OCI-LY3 (cell line): ENCODE measurements at regions not wholly inside any gene's neighbourhood (a gene's known extent, or its start where the extent isn't known, plus 50 kb on each side); places are given as distances from the start of the nearest gene placed in this dataset.

Source experiments
- H2AFZ ChIP-seq: fragments of 200-600, 300-600 bp; shearing (Covaris generic); 2 replicates; pipeline ENCODE4 v1.6.0; 2014; ENCODE audit warnings: antibody characterized with exemption, low read depth, low read length
- H3K27ac ChIP-seq: fragments of 200-600, 300-600 bp; sonication (generic); 2 replicates; pipeline ENCODE4 v1.5.1; 2014; ENCODE audit warnings: mild to moderate bottlenecking, low read length, moderate library complexity, mixed read lengths
- H3K27me3 ChIP-seq: fragments of 200-600, 300-600 bp; sonication (generic); 2 replicates; pipeline ENCODE4 v1.6.1; 2014; ENCODE audit warnings: low read depth, low read length, mixed read lengths
- H3K36me3 ChIP-seq: fragments of 200-600, 300-600 bp; sonication (generic); replicated peaks from 2 replicates; pipeline ENCODE3; 2014; ENCODE audit warnings: low read depth, low read length, mixed read lengths
- H3K4me1 ChIP-seq: fragments of 300-600, 200-600 bp; sonication (generic); 2 replicates; pipeline ENCODE4 v1.6.1; 2014; ENCODE audit warnings: low read length, mixed read lengths
- H3K4me2 ChIP-seq: fragments of 200-600, 300-600 bp; sonication (generic); 2 replicates; pipeline ENCODE4 v1.6.1; 2014; ENCODE audit warnings: low read length, mixed read lengths
- H3K4me3 ChIP-seq: fragments of 300-600, 200-600 bp; sonication (generic); 2 replicates; pipeline ENCODE4 v1.5.1; 2014; ENCODE audit warnings: antibody characterized with exemption, mild to moderate bottlenecking, low read length, moderate library complexity
- H3K79me2 ChIP-seq: fragments of 300-600, 200-600 bp; shearing (Covaris generic); 2 replicates; pipeline ENCODE4 v1.6.1; 2014; ENCODE audit warnings: mild to moderate bottlenecking, low read length, mixed read lengths
- H3K9ac ChIP-seq: fragments of 300-600, 200-600 bp; shearing (Covaris generic); 2 replicates; pipeline ENCODE4 v1.6.0; 2014; ENCODE audit warnings: mild to moderate bottlenecking, low read length, moderate library complexity
- H3K9me3 ChIP-seq: fragments of 200-600, 300-600 bp; shearing (Covaris generic); 2 replicates; pipeline ENCODE4 v1.6.1; 2014; ENCODE audit warnings: low read length, mixed read lengths; ENCODE audit not compliant: insufficient read depth
- H4K20me1 ChIP-seq: fragments of 200-600, 300-600 bp; sonication (generic); 2 replicates; pipeline ENCODE4 v1.6.1; 2016; ENCODE audit warnings: low read length, mixed read lengths; ENCODE audit not compliant: insufficient read depth
- CTCF ChIP-seq: fragments of 200-600, 300-600 bp; sonication (generic); IDR thresholded peaks from 2 replicates; pipeline ENCODE4 v1.5.1; 2014; ENCODE audit warnings: antibody characterized with exemption, low read length, low read depth
- EZH2phosphoT487 ChIP-seq: fragments of 200-600 bp; shearing (Covaris generic); IDR thresholded peaks from 2 replicates; pipeline ENCODE4 v1.6.1; 2018; ENCODE audit warnings: antibody characterized with exemption, mixed run types, low read depth

GRCh38 chr12:92459850-92460249 lies 242.9 kb upstream of the PLEKHG7 start:
- H3K27ac ChIP-seq = no peak overlapping the region
- H3K9me3 ChIP-seq = peaks cover 12% of the 10 kb centered on the region; the same call in 1 of the 2 replicates
- H3K4me2 ChIP-seq = no peak overlapping the region
- TF ChIP-seq EZH2phosphoT487 = no peak
- no peak for TF ChIP-seq CTCF
- no peaks in the 10 kb centered on the region for H3K27me3 ChIP-seq
- H2AFZ ChIP-seq = no peak overlapping the region
- H4K20me1 ChIP-seq = no peaks in the 10 kb centered on the region
- no peaks in the 10 kb centered on the region for H3K79me2 ChIP-seq
- H3K4me3 ChIP-seq = no peak overlapping the region
- H3K36me3 ChIP-seq = no peaks in the 10 kb centered on the region
- peaks cover 41% of the 10 kb centered on the region for H3K4me1 ChIP-seq
- H3K9ac ChIP-seq = no peak overlapping the region

DNA sequence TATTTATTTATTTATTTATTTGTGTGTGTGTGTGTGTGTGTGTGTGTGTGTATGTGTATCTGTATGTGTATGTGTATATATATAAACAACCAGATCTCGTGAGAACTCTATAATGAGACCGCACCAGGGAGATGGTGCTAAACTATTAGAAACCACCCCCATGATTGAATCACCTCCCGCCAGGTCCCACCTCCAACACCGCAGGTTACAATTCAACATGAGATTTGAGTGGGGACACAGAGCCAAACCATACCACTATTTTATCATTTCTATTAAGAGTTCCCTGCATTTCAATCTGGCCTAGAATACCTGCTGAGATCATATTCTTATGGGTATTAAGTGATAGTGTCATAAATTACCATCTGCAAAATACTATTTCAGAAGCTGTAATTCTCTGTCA lies 243.8 kb upstream of the PLEKHG7 start:
- Histone ChIP-seq H3K4me3 (no peak overlapping the region), H3K36me3 (no peaks in the 10 kb centered on the region), H2AFZ (no peak overlapping the region), H3K79me2 (no peaks in the 10 kb centered on the region), H3K27ac (no peak overlapping the region), H4K20me1 (no peaks in the 10 kb centered on the region), H3K4me1 (peaks cover 32% of the 10 kb centered on the region), H3K9ac (no peak overlapping the region), H3K4me2 (no peak overlapping the region), H3K9me3 (peaks cover 12% of the 10 kb centered on the region; the same call in 1 of the 2 replicates), H3K27me3 (no peaks in the 10 kb centered on the region)
- no peak for TF ChIP-seq CTCF

GRCh38 chr12:92457458-92458180 lies 245.2 kb upstream of the PLEKHG7 start:
- H3K79me2 ChIP-seq = no peaks in the 10 kb centered on the region
- H4K20me1 ChIP-seq = no peaks in the 10 kb centered on the region
- H3K27ac ChIP-seq = no peak overlapping the region
- no peak overlapping the region for H3K4me3 ChIP-seq
- no peaks in the 10 kb centered on the region for H3K36me3 ChIP-seq
- peaks cover 18% of the 10 kb centered on the region for H3K4me1 ChIP-seq
- TF ChIP-seq EZH2phosphoT487 = no peak
- TF ChIP-seq CTCF = no peak
- peaks cover 12% of the 10 kb centered on the region; the same call in 1 of the 2 replicates for H3K9me3 ChIP-seq
- H2AFZ ChIP-seq = no peak overlapping the region
- H3K4me2 ChIP-seq = no peak overlapping the region
- no peak overlapping the region for H3K9ac ChIP-seq
- no peaks in the 10 kb centered on the region for H3K27me3 ChIP-seq

DNA sequence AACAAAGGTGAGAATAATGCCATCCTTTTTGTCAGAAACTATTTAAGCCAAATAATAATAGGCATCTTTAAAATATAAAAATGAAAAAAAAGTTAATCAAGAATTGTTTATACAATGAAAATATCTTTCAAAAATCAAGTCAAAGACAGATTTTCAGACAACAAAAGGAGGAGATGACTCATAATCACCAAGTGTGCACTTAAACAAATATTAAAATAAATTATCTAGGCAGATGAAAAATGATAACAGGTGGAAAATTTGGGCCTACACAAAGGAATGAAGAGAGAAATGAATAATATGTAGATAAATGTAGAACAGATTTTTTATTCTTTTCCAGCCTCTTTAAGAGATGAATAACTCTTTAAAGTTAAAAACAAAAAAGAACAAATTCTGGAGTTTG lies 250.0 kb upstream of the PLEKHG7 start:
- no peaks in the 10 kb centered on the region for H4K20me1 ChIP-seq
- TF ChIP-seq EZH2phosphoT487 (no peak), CTCF (no peak)
- H3K4me3 ChIP-seq = no peak overlapping the region
- H3K27ac ChIP-seq = no peak overlapping the region
- H3K36me3 ChIP-seq = peaks cover 22% of the 10 kb centered on the region
- H3K9me3 ChIP-seq = peaks cover 26% of the 10 kb centered on the region; the same call in 1 of the 2 replicates
- no peak overlapping the region for H3K9ac ChIP-seq
- H3K4me2 ChIP-seq = no peak overlapping the region
- H3K79me2 ChIP-seq = no peaks in the 10 kb centered on the region
- no peak overlapping the region for H2AFZ ChIP-seq
- H3K4me1 ChIP-seq = peaks cover 7% of the 10 kb centered on the region
- no peaks in the 10 kb centered on the region for H3K27me3 ChIP-seq
